NT2/D1 (cell line): ENCODE measurements at regions not wholly inside any gene's neighbourhood (a gene's known extent, or its start where the extent isn't known, plus 50 kb on each side); places are given as distances from the start of the nearest gene placed in this dataset.
A peak's percentile ranks its signal among the peaks of the same experiment; 100 is the strongest.

ENCODE experiments used
- DNase-seq: peaks from one replicate; pipeline ENCODE4 v3.0.0-alpha.2; 2011; ENCODE audit warnings: low read depth, low spot score
- H3K27me3 ChIP-seq: 2 replicates; pipeline ENCODE4 v1.6.0; 2011; ENCODE audit warnings: mild to moderate bottlenecking; ENCODE audit not compliant: insufficient read length, insufficient read depth
- H3K36me3 ChIP-seq: 2 replicates; pipeline ENCODE4 v1.6.1; 2011; ENCODE audit warnings: mild to moderate bottlenecking, low read length, mixed read lengths; ENCODE audit not compliant: insufficient read depth, insufficient read length
- H3K4me1 ChIP-seq: 2 replicates; pipeline ENCODE4 v1.5.1; 2011; ENCODE audit not compliant: insufficient read depth, insufficient read length
- H3K4me3 ChIP-seq: 2 replicates; pipeline ENCODE4 v1.5.1; 2011; ENCODE audit warnings: low read depth; ENCODE audit not compliant: insufficient read length
- H3K9ac ChIP-seq: 2 replicates; pipeline ENCODE4 v1.6.0; 2011; ENCODE audit warnings: low read depth; ENCODE audit not compliant: insufficient read length
- H3K9me3 ChIP-seq: 2 replicates; pipeline ENCODE4 v1.5.1; 2011; ENCODE audit warnings: mild to moderate bottlenecking, low read length; ENCODE audit not compliant: insufficient read depth
- SUZ12 ChIP-seq: IDR thresholded peaks from 2 replicates; pipeline ENCODE4 v1.6.1; 2011; ENCODE audit not compliant: insufficient read length, insufficient read depth; ENCODE audit errors: extremely low read depth
- YY1 ChIP-seq: IDR thresholded peaks from 2 replicates; pipeline ENCODE4 v1.6.1; 2011; ENCODE audit not compliant: insufficient read length, insufficient read depth
- ZNF274 ChIP-seq: IDR thresholded peaks from 2 replicates; pipeline ENCODE4 v1.6.1; 2011; ENCODE audit warnings: mild to moderate bottlenecking, low read depth, low read length

GRCh38 chr1:187153047-187153446 lies 324.3 kb downstream of the PLA2G4A start:
- Histone ChIP-seq H3K4me3 (no peak overlapping the region), H3K36me3 (no peaks in the 10 kb centered on the region), H3K4me1 (no peaks in the 10 kb centered on the region), H3K9me3 (peaks cover 9% of the 10 kb centered on the region; the same call in 1 of the 2 replicates), H3K9ac (no peak overlapping the region), H3K27me3 (no peaks in the 10 kb centered on the region)
- no peak for DNase-seq
- TF ChIP-seq ZNF274: no peak
- TF ChIP-seq YY1: no peak
- no peak for TF ChIP-seq SUZ12

GRCh38 chr1:187157115-187157514 lies 328.4 kb downstream of the PLA2G4A start:
- Histone ChIP-seq H3K9ac (no peak overlapping the region), H3K36me3 (no peaks in the 10 kb centered on the region), H3K4me1 (no peaks in the 10 kb centered on the region), H3K4me3 (no peak overlapping the region), H3K9me3 (peaks cover 7% of the 10 kb centered on the region; the same call in 1 of the 2 replicates), H3K27me3 (no peaks in the 10 kb centered on the region)
- no peak for DNase-seq
- TF ChIP-seq YY1 (no peak), ZNF274 (no peak), SUZ12 (no peak)

DNA sequence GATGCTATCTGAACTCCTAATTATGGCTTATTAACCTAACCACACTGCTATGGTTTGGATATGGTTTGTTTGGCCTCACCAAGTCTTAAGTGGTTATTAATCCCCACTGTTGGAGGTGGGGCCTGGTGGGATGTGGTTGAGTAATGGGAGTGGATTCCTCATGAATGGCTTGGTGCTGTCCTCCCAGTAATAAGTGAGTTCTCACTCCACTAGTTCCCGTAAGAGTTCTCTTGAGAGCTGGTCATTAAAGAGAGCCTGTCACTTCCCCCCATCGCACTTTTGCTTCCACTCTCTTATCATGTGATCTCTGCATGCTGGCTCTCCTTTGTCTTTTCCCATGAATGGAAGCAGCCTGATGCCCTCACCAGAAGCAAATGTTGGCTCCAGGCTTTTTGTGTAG lies 328.8 kb downstream of the PLA2G4A start:
- peak; percentile 20 for DNase-seq
- TF ChIP-seq SUZ12: no peak
- TF ChIP-seq YY1: no peak
- TF ChIP-seq ZNF274: peak; percentile 61
- Histone ChIP-seq H3K9ac (no peak overlapping the region), H3K36me3 (no peaks in the 10 kb centered on the region), H3K4me1 (no peaks in the 10 kb centered on the region), H3K9me3 (peaks cover 7% of the 10 kb centered on the region; the same call in 1 of the 2 replicates), H3K27me3 (no peaks in the 10 kb centered on the region), H3K4me3 (no peak overlapping the region)

DNA sequence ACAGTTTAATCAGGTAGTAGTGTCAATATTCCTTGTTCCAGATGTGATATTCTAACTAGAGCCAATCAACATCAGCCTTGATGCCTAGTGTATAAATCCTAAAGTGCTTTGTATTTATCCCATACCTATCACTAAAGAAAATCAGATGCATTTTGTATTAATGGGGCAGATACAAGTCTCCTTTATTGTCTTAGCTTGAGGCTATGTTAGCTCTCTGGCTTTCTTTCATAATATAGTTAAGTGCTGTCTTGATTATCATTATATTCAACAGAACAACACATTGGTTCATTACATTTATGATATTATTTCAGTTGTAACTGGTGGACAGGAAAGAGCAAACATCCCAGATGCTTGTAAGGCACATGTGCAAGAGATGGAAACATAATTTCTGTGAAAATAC lies 338.8 kb downstream of the PLA2G4A start:
- no peak overlapping the region for H3K4me3 ChIP-seq
- DNase-seq: no peak
- H3K9ac ChIP-seq: no peak overlapping the region
- H3K27me3 ChIP-seq: no peaks in the 10 kb centered on the region
- no peak for TF ChIP-seq SUZ12
- TF ChIP-seq ZNF274: no peak
- TF ChIP-seq YY1: no peak
- peaks cover 8% of the 10 kb centered on the region; the same call in 1 of the 2 replicates for H3K9me3 ChIP-seq
- H3K4me1 ChIP-seq: no peaks in the 10 kb centered on the region
- H3K36me3 ChIP-seq: no peaks in the 10 kb centered on the region

DNA sequence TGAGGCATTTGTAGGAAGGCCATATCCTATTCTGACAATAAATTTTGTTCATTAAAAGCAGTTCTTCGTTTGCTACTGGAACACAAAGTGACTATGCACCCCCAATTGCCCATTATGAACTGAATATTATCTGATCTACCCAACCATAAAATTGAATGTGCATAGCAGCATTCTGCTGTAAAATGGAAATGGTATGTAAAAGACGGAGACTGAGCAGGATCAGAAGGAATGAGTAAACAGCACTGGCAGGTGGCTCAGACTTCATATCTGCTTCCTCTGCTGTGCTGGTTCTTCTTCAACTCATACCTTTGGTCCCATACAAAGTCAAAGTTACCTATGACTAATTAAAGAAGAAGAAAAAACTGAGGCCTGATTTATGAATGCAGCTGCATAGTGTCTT lies 339.5 kb downstream of the PLA2G4A start:
- H3K27me3 ChIP-seq: no peaks in the 10 kb centered on the region
- H3K36me3 ChIP-seq: no peaks in the 10 kb centered on the region
- no peak for TF ChIP-seq ZNF274
- TF ChIP-seq SUZ12: no peak
- no peak for TF ChIP-seq YY1
- no peak for DNase-seq
- H3K9ac ChIP-seq: no peak overlapping the region
- H3K4me3 ChIP-seq: no peak overlapping the region
- no peaks in the 10 kb centered on the region for H3K4me1 ChIP-seq
- H3K9me3 ChIP-seq: peaks cover 8% of the 10 kb centered on the region; the same call in 1 of the 2 replicates

DNA sequence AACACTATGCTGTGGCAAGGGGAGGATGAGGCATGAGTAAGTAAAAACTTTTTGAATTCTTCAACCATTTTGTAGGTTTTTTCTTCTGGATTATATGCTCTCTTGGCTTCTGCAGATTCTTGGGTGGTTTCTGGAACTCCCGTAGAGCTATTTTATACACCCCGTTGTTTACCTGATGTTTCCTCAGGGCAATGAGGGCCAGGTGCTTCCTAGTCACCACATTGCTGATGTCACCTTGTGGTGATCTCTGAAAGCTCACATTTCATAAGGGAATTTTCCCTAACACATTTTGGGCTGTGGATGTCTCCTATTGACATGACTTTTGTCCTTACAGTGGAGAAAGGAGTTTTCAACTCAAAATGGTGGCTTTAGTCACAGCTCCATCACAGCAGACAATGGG lies 356.6 kb downstream of the PLA2G4A start:
- TF ChIP-seq SUZ12: no peak
- TF ChIP-seq ZNF274: no peak
- H3K4me1 ChIP-seq: no peaks in the 10 kb centered on the region
- no peak overlapping the region for H3K4me3 ChIP-seq
- peaks cover 12% of the 10 kb centered on the region for H3K9me3 ChIP-seq
- no peaks in the 10 kb centered on the region for H3K36me3 ChIP-seq
- H3K9ac ChIP-seq: no peak overlapping the region
- DNase-seq: no peak
- H3K27me3 ChIP-seq: no peaks in the 10 kb centered on the region

GRCh38 chr1:187197685-187198084 lies 368.9 kb downstream of the PLA2G4A start:
- H3K27me3 ChIP-seq: no peaks in the 10 kb centered on the region
- H3K9ac ChIP-seq: no peak overlapping the region
- no peaks in the 10 kb centered on the region for H3K4me1 ChIP-seq
- TF ChIP-seq SUZ12 (no peak), YY1 (no peak), ZNF274 (no peak)
- DNase-seq: no peak
- no peaks in the 10 kb centered on the region for H3K9me3 ChIP-seq
- no peak overlapping the region for H3K4me3 ChIP-seq
- H3K36me3 ChIP-seq: no peaks in the 10 kb centered on the region

- Histone ChIP-seq H3K27me3 (no peaks in the 10 kb centered on the region), H3K9me3 (no peaks in the 10 kb centered on the region), H3K4me1 (no peaks in the 10 kb centered on the region), H3K9ac (no peak overlapping the region), H3K36me3 (no peaks in the 10 kb centered on the region), H3K4me3 (no peak overlapping the region)
- DNase-seq: no peak
- no peak for TF ChIP-seq SUZ12
- TF ChIP-seq YY1: no peak
- no peak for TF ChIP-seq ZNF274
Observed at GRCh38 chr1:187203257-187203656, 374.5 kb downstream of the PLA2G4A start.
